ENCODE measurements at regions not wholly inside any gene's neighbourhood (a gene's known extent, or its start where the extent isn't known, plus 50 kb on each side); places are given as distances from the start of the nearest gene placed in this dataset.

GRCh38 chr4:112946127-112946526 lies 103.3 kb upstream of the ANK2 start:
- Histone ChIP-seq H3K36me3 (ENCODE audit: insufficient read depth, low read length) (no peaks in the 10 kb centered on the region), H4K20me1 (ENCODE audit: insufficient read depth, low read length, poor library complexity, severe bottlenecking) (no peaks in the 10 kb centered on the region), H3K9me3 (ENCODE audit: insufficient read depth, low read depth, low read length) (no peaks in the 10 kb centered on the region), H3K9ac (ENCODE audit: low read depth, low read length, poor library complexity, severe bottlenecking) (no peak overlapping the region), H3K4me1 (ENCODE audit: insufficient read depth, low read length, poor library complexity, severe bottlenecking) (no peaks in the 10 kb centered on the region), H3K9me2 (replicated peaks; ENCODE audit: low read depth, low read length) (no peaks in the 10 kb centered on the region), H2AFZ (ENCODE audit: low read length) (no peak overlapping the region), H3F3A (ENCODE audit: low read depth) (peaks cover 3% of the 10 kb centered on the region; the same call in 1 of the 2 replicates), H3K4me2 (ENCODE audit: low read depth, low read length, poor library complexity, severe bottlenecking) (no peak overlapping the region), H3K79me2 (ENCODE audit: insufficient read depth, low read length) (no peaks in the 10 kb centered on the region), H3K27me3 (ENCODE audit: insufficient read depth, low read length, poor library complexity, severe bottlenecking) (no peaks in the 10 kb centered on the region), H3K4me3 (ENCODE audit: low read length, poor library complexity, severe bottlenecking) (no peak overlapping the region)
- TF ChIP-seq, protein P1, sequence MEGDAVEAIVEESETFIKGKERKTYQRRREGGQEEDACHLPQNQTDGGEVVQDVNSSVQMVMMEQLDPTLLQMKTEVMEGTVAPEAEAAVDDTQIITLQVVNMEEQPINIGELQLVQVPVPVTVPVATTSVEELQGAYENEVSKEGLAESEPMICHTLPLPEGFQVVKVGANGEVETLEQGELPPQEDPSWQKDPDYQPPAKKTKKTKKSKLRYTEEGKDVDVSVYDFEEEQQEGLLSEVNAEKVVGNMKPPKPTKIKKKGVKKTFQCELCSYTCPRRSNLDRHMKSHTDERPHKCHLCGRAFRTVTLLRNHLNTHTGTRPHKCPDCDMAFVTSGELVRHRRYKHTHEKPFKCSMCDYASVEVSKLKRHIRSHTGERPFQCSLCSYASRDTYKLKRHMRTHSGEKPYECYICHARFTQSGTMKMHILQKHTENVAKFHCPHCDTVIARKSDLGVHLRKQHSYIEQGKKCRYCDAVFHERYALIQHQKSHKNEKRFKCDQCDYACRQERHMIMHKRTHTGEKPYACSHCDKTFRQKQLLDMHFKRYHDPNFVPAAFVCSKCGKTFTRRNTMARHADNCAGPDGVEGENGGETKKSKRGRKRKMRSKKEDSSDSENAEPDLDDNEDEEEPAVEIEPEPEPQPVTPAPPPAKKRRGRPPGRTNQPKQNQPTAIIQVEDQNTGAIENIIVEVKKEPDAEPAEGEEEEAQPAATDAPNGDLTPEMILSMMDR (conservative IDR thresholded peaks at IDR 0.05; ENCODE audit: low read length) = no peak
- TF ChIP-seq EZH2phosphoT487 (IDR thresholded peaks at IDR 0.05; ENCODE audit: borderline replicate concordance) = no peak

DNA sequence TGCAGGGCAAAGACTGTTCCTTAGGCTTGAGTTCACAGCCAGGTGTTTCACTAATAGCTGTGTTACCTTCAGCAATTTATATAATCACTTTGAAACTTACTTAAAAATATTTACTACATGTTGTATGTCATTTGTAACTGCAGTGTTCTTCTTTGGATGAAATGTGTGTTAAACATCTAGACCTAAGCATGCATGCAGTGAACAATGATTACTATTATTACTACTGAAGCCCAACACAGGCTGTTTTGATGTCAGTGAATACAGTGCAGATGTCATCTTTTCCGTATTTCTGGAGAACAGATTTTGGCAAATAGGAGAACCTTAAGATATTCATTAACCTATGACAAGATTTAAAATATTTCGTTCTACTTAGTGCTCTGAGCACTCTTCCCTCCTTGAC lies 101.8 kb upstream of the ANK2 start:
- Histone ChIP-seq H3K4me2 (ENCODE audit: low read depth, low read length, poor library complexity, severe bottlenecking) (no peak overlapping the region), H3K27me3 (ENCODE audit: insufficient read depth, low read length, poor library complexity, severe bottlenecking) (no peaks in the 10 kb centered on the region), H2AFZ (ENCODE audit: low read length) (no peak overlapping the region), H3K9ac (ENCODE audit: low read depth, low read length, poor library complexity, severe bottlenecking) (no peak overlapping the region), H3K36me3 (ENCODE audit: insufficient read depth, low read length) (no peaks in the 10 kb centered on the region), H3K79me2 (ENCODE audit: insufficient read depth, low read length) (no peaks in the 10 kb centered on the region), H3K9me3 (ENCODE audit: insufficient read depth, low read depth, low read length) (no peaks in the 10 kb centered on the region), H4K20me1 (ENCODE audit: insufficient read depth, low read length, poor library complexity, severe bottlenecking) (no peaks in the 10 kb centered on the region), H3K4me3 (ENCODE audit: low read length, poor library complexity, severe bottlenecking) (no peak overlapping the region), H3K9me2 (replicated peaks; ENCODE audit: low read depth, low read length) (no peaks in the 10 kb centered on the region), H3F3A (ENCODE audit: low read depth) (peaks cover 3% of the 10 kb centered on the region; the same call in 1 of the 2 replicates), H3K4me1 (ENCODE audit: insufficient read depth, low read length, poor library complexity, severe bottlenecking) (peaks cover 4% of the 10 kb centered on the region)
- TF ChIP-seq EZH2phosphoT487 (IDR thresholded peaks at IDR 0.05; ENCODE audit: borderline replicate concordance) = no peak
- TF ChIP-seq, protein P1 (conservative IDR thresholded peaks at IDR 0.05; ENCODE audit: low read length) = no peak

GRCh38 chr4:112951362-112952312 lies 97.8 kb upstream of the ANK2 start:
- Histone ChIP-seq H3K4me1 (ENCODE audit: insufficient read depth, low read length, poor library complexity, severe bottlenecking) (peaks cover 4% of the 10 kb centered on the region), H3K4me3 (ENCODE audit: low read length, poor library complexity, severe bottlenecking) (peak overlapping the region; percentile 53), H3F3A (ENCODE audit: low read depth) (no peaks in the 10 kb centered on the region), H3K36me3 (ENCODE audit: insufficient read depth, low read length) (no peaks in the 10 kb centered on the region), H2AFZ (ENCODE audit: low read length) (peak overlapping the region; percentile 64; the same call in 1 of the 2 replicates), H4K20me1 (ENCODE audit: insufficient read depth, low read length, poor library complexity, severe bottlenecking) (no peaks in the 10 kb centered on the region), H3K9me3 (ENCODE audit: insufficient read depth, low read depth, low read length) (no peaks in the 10 kb centered on the region), H3K9me2 (replicated peaks; ENCODE audit: low read depth, low read length) (no peaks in the 10 kb centered on the region), H3K79me2 (ENCODE audit: insufficient read depth, low read length) (no peaks in the 10 kb centered on the region), H3K9ac (ENCODE audit: low read depth, low read length, poor library complexity, severe bottlenecking) (no peak overlapping the region), H3K4me2 (ENCODE audit: low read depth, low read length, poor library complexity, severe bottlenecking) (peak overlapping the region; percentile 68), H3K27me3 (ENCODE audit: insufficient read depth, low read length, poor library complexity, severe bottlenecking) (no peaks in the 10 kb centered on the region)
- TF ChIP-seq EZH2phosphoT487 (IDR thresholded peaks at IDR 0.05; ENCODE audit: borderline replicate concordance) = no peak
- TF ChIP-seq, protein P1 (conservative IDR thresholded peaks at IDR 0.05; ENCODE audit: low read length) = peak; percentile 78
